Fibroblast of lung (primary cell): ENCODE measurements at regions not wholly inside any gene's neighbourhood (a gene's known extent, or its start where the extent isn't known, plus 50 kb on each side); places are given as distances from the start of the nearest gene placed in this dataset.

Experiments
- DNase-seq, 2 donors: peaks; one replicate each; pipeline versions ENCODE4 v3.0.0 to v3.0.0-alpha.2; 2010; ENCODE audit warnings: low read depth in 2 of 2
- H2AFZ ChIP-seq: 2 replicates; pipeline ENCODE4 v1.5.1; 2012; ENCODE audit warnings: low read length, control low read depth, inconsistent platforms
- H3K27ac ChIP-seq: 2 replicates; pipeline ENCODE4 v1.5.1; 2011; ENCODE audit warnings: low read length, control low read depth; ENCODE audit not compliant: insufficient read depth
- H3K27me3 ChIP-seq: 2 replicates; pipeline ENCODE4 v1.5.1; 2011; ENCODE audit warnings: mild to moderate bottlenecking, low read length; ENCODE audit not compliant: control insufficient read depth, insufficient read depth
- H3K36me3 ChIP-seq: 2 replicates; pipeline ENCODE4 v1.5.1; 2011; ENCODE audit warnings: low read length; ENCODE audit not compliant: control insufficient read depth, insufficient read depth
- H3K4me1 ChIP-seq: 2 replicates; pipeline ENCODE4 v1.5.1; 2011; ENCODE audit warnings: low read length; ENCODE audit not compliant: control insufficient read depth, insufficient read depth; ENCODE audit errors: extremely low read depth
- H3K4me2 ChIP-seq: 2 replicates; pipeline ENCODE4 v1.5.1; 2011; ENCODE audit warnings: low read length, control low read depth; ENCODE audit not compliant: insufficient read depth; ENCODE audit errors: extremely low read depth
- H3K4me3 ChIP-seq, 4 experiments: fragments of 200-600 bp in 1 of 4; sonication (generic) in 1 of 4; replicated peaks in 1 of 4; 2 replicates each; pipeline ENCODE4 v1.5.1; 2011 to 2016; ENCODE audit warnings: low read length in 4 of 4, low read depth in 3 of 4, mild to moderate bottlenecking in 3 of 4, control low read depth in 2 of 4, inconsistent platforms in 1 of 4, mixed read lengths in 1 of 4; ENCODE audit not compliant: insufficient read depth in 1 of 4; ENCODE audit errors: control extremely low read depth in 1 of 4
- H3K79me2 ChIP-seq: 2 replicates; pipeline ENCODE4 v1.5.1; 2012; ENCODE audit warnings: mild to moderate bottlenecking, low read length, inconsistent platforms; ENCODE audit not compliant: control insufficient read depth, insufficient read depth
- H3K9ac ChIP-seq: 2 replicates; pipeline ENCODE4 v1.5.1; 2011; ENCODE audit warnings: mild to moderate bottlenecking, low read length, control low read depth; ENCODE audit not compliant: insufficient read depth
- H3K9me3 ChIP-seq: 2 replicates; pipeline ENCODE4 v1.5.1; 2012; ENCODE audit warnings: low read depth, low read length; ENCODE audit not compliant: control insufficient read depth, insufficient read depth
- H4K20me1 ChIP-seq: 2 replicates; pipeline ENCODE4 v1.5.1; 2011; ENCODE audit warnings: low read length; ENCODE audit not compliant: control insufficient read depth, insufficient read depth; ENCODE audit errors: extremely low read depth
- CTCF ChIP-seq, 2 donors: IDR thresholded peaks in 1 of 2; conservative IDR thresholded peaks in 1 of 2; 1 replicate in 1 of 2; 2 replicates in 1 of 2; pipeline ENCODE4 v1.5.1; 2011 to 2012; ENCODE audit warnings: low read length in 2 of 2, control low read depth in 1 of 2, inconsistent platforms in 1 of 2, low read depth in 1 of 2, mild to moderate bottlenecking in 1 of 2
- EZH2 ChIP-seq: IDR thresholded peaks from 2 replicates; pipeline ENCODE4 v1.5.1; 2012; ENCODE audit warnings: low read length, control low read depth, mild to moderate bottlenecking; ENCODE audit errors: missing control alignments

GRCh38 chr13:64272681-64273080 is 2857.0 kb upstream of the PCDH20 start:
- Histone ChIP-seq H3K27ac (no peak overlapping the region), H3K79me2 (no peaks in the 10 kb centered on the region), H3K4me3 (no peak overlapping the region), H3K4me1 (no peaks in the 10 kb centered on the region), H4K20me1 (no peaks in the 10 kb centered on the region), H3K4me2 (no peak overlapping the region), H3K36me3 (no peaks in the 10 kb centered on the region), H3K9me3 (no peaks in the 10 kb centered on the region), H2AFZ (no peak overlapping the region), H3K9ac (no peak overlapping the region), H3K27me3 (no peaks in the 10 kb centered on the region)
- TF ChIP-seq EZH2 = no peak
- no peak for TF ChIP-seq CTCF (conservative IDR thresholded peaks at IDR 0.05 in 1 of 2, IDR thresholded peaks at IDR 0.05 in 1 of 2; ENCODE audit: low read depth in 1 of 2, low read length in 2 of 2)
- DNase-seq = peak in 1 of 2 donors; percentile 64

GRCh38 chr13:64266024-64266423 is 2850.4 kb upstream of the PCDH20 start:
- Histone ChIP-seq H3K4me3 (no peak overlapping the region), H3K79me2 (no peaks in the 10 kb centered on the region), H3K36me3 (no peaks in the 10 kb centered on the region), H3K9me3 (no peaks in the 10 kb centered on the region), H3K27ac (no peak overlapping the region), H3K27me3 (no peaks in the 10 kb centered on the region), H3K4me2 (no peak overlapping the region), H3K9ac (no peak overlapping the region), H4K20me1 (no peaks in the 10 kb centered on the region), H2AFZ (no peak overlapping the region), H3K4me1 (no peaks in the 10 kb centered on the region)
- no peak for DNase-seq
- no peak for TF ChIP-seq EZH2
- TF ChIP-seq CTCF (conservative IDR thresholded peaks at IDR 0.05 in 1 of 2, IDR thresholded peaks at IDR 0.05 in 1 of 2; ENCODE audit: low read depth in 1 of 2, low read length in 2 of 2) = no peak

GRCh38 chr13:64263285-64263684 is 2847.6 kb upstream of the PCDH20 start:
- H3K36me3 ChIP-seq = no peaks in the 10 kb centered on the region
- no peak overlapping the region for H3K9ac ChIP-seq
- H3K4me1 ChIP-seq = no peaks in the 10 kb centered on the region
- no peaks in the 10 kb centered on the region for H3K27me3 ChIP-seq
- H4K20me1 ChIP-seq = no peaks in the 10 kb centered on the region
- no peak for TF ChIP-seq EZH2
- no peak for TF ChIP-seq CTCF (conservative IDR thresholded peaks at IDR 0.05 in 1 of 2, IDR thresholded peaks at IDR 0.05 in 1 of 2; ENCODE audit: low read depth in 1 of 2, low read length in 2 of 2)
- H3K9me3 ChIP-seq = no peaks in the 10 kb centered on the region
- H3K27ac ChIP-seq = no peak overlapping the region
- H2AFZ ChIP-seq = no peak overlapping the region
- no peak overlapping the region for H3K4me2 ChIP-seq
- no peaks in the 10 kb centered on the region for H3K79me2 ChIP-seq
- DNase-seq = no peak
- H3K4me3 ChIP-seq = no peak overlapping the region
